Loucy (cell line): ENCODE measurements at regions not wholly inside any gene's neighbourhood (a gene's known extent, or its start where the extent isn't known, plus 50 kb on each side); places are given as distances from the start of the nearest gene placed in this dataset.

Experiments
- H2AFZ ChIP-seq: fragments of 200-600 bp; sonication (generic); 2 replicates; pipeline ENCODE4 v1.6.0; 2016; ENCODE audit warnings: antibody characterized with exemption, mild to moderate bottlenecking, low read length, moderate library complexity
- H3F3A ChIP-seq: fragments of 200-600 bp; 2 replicates; pipeline ENCODE4 v1.6.0; 2016; ENCODE audit warnings: antibody characterized with exemption, low read depth, mild to moderate bottlenecking
- H3K27me3 ChIP-seq: fragments of 200-600 bp; sonication (generic); 2 replicates; pipeline ENCODE4 v1.6.1; 2014; ENCODE audit warnings: low read length, mild to moderate bottlenecking; ENCODE audit not compliant: insufficient read depth, poor library complexity, severe bottlenecking
- H3K36me3 ChIP-seq: fragments of 200-600 bp; sonication (generic); 2 replicates; pipeline ENCODE4 v1.6.1; 2016; ENCODE audit warnings: low read length; ENCODE audit not compliant: insufficient read depth
- H3K4me1 ChIP-seq: fragments of 200-600 bp; sonication (generic); 2 replicates; pipeline ENCODE4 v1.5.1; 2014; ENCODE audit warnings: low read length, mild to moderate bottlenecking; ENCODE audit not compliant: insufficient read depth, poor library complexity, severe bottlenecking
- H3K4me2 ChIP-seq: fragments of 200-600 bp; sonication (generic); 2 replicates; pipeline ENCODE4 v1.6.0; 2014; ENCODE audit warnings: antibody characterized with exemption, low read length, low read depth, mild to moderate bottlenecking; ENCODE audit not compliant: poor library complexity, severe bottlenecking
- H3K4me3 ChIP-seq: fragments of 200-600 bp; sonication (generic); 2 replicates; pipeline ENCODE4 v1.5.1; 2014; ENCODE audit warnings: low read length, mild to moderate bottlenecking, mixed read lengths; ENCODE audit not compliant: poor library complexity, severe bottlenecking
- H3K79me2 ChIP-seq: fragments of 200-600 bp; sonication (generic); 2 replicates; pipeline ENCODE4 v1.6.1; 2014; ENCODE audit warnings: low read length; ENCODE audit not compliant: insufficient read depth
- H3K9ac ChIP-seq: fragments of 200-600 bp; sonication (generic); 2 replicates; pipeline ENCODE4 v1.6.0; 2014; ENCODE audit warnings: mild to moderate bottlenecking, low read depth, low read length, moderate library complexity; ENCODE audit not compliant: poor library complexity, severe bottlenecking
- H3K9me2 ChIP-seq: fragments of 200-600 bp; sonication (generic); replicated peaks from 2 replicates; pipeline ENCODE4 v1.6.1; 2016; ENCODE audit warnings: low read depth, low read length, mixed read lengths
- H3K9me3 ChIP-seq: fragments of 200-600 bp; sonication (generic); 2 replicates; pipeline ENCODE4 v1.6.1; 2014; ENCODE audit warnings: mild to moderate bottlenecking, antibody characterized with exemption, low read length, low read depth; ENCODE audit not compliant: insufficient read depth
- H4K20me1 ChIP-seq: fragments of 200-600 bp; sonication (generic); 2 replicates; pipeline ENCODE4 v1.6.0; 2014; ENCODE audit warnings: antibody characterized with exemption, low read length, mild to moderate bottlenecking; ENCODE audit not compliant: insufficient read depth, poor library complexity, severe bottlenecking
- CTCF ChIP-seq: fragments of 200-600 bp; sonication (generic); conservative IDR thresholded peaks from 2 replicates; pipeline ENCODE4 v1.5.1; 2014; ENCODE audit warnings: mild to moderate bottlenecking, antibody characterized with exemption, low read length
- EZH2phosphoT487 ChIP-seq: fragments of 200-600 bp; IDR thresholded peaks from 2 replicates; pipeline ENCODE4 v1.6.1; 2018; ENCODE audit warnings: antibody characterized with exemption, mild to moderate bottlenecking, moderate library complexity, borderline replicate concordance

- Histone ChIP-seq H3K27me3 (no peaks in the 10 kb centered on the region), H3K36me3 (no peaks in the 10 kb centered on the region), H3K4me2 (no peak overlapping the region), H3K9me2 (no peaks in the 10 kb centered on the region), H3K79me2 (no peaks in the 10 kb centered on the region), H2AFZ (no peak overlapping the region), H3K9me3 (no peaks in the 10 kb centered on the region), H3K4me1 (no peaks in the 10 kb centered on the region), H3K9ac (no peak overlapping the region), H3K4me3 (no peak overlapping the region), H4K20me1 (no peaks in the 10 kb centered on the region), H3F3A (no peaks in the 10 kb centered on the region)
- TF ChIP-seq EZH2phosphoT487 (no peak), CTCF (no peak)
Measured at GRCh38 chr7:35390146-35390545, 136.2 kb upstream of the TBX20 start.

- TF ChIP-seq CTCF = no peak
- no peak for TF ChIP-seq EZH2phosphoT487
- Histone ChIP-seq H4K20me1 (no peaks in the 10 kb centered on the region), H3K79me2 (no peaks in the 10 kb centered on the region), H3K36me3 (no peaks in the 10 kb centered on the region), H3K4me2 (no peak overlapping the region), H3K4me1 (no peaks in the 10 kb centered on the region), H3F3A (no peaks in the 10 kb centered on the region), H3K27me3 (no peaks in the 10 kb centered on the region), H3K9me2 (no peaks in the 10 kb centered on the region), H3K9me3 (no peaks in the 10 kb centered on the region), H2AFZ (no peak overlapping the region), H3K4me3 (no peak overlapping the region), H3K9ac (no peak overlapping the region)
Measured at GRCh38 chr7:35389636-35390035, 135.7 kb upstream of the TBX20 start.

GRCh38 chr7:35386816-35387706 is 133.2 kb upstream of the TBX20 start:
- H2AFZ ChIP-seq = no peak overlapping the region
- H3F3A ChIP-seq = no peaks in the 10 kb centered on the region
- no peaks in the 10 kb centered on the region for H3K36me3 ChIP-seq
- no peaks in the 10 kb centered on the region for H3K27me3 ChIP-seq
- no peaks in the 10 kb centered on the region for H4K20me1 ChIP-seq
- H3K9me2 ChIP-seq = no peaks in the 10 kb centered on the region
- H3K79me2 ChIP-seq = no peaks in the 10 kb centered on the region
- no peaks in the 10 kb centered on the region for H3K4me1 ChIP-seq
- H3K9me3 ChIP-seq = no peaks in the 10 kb centered on the region
- TF ChIP-seq CTCF = no peak
- no peak for TF ChIP-seq EZH2phosphoT487
- no peak overlapping the region for H3K4me3 ChIP-seq
- H3K9ac ChIP-seq = no peak overlapping the region
- H3K4me2 ChIP-seq = no peak overlapping the region
